ENCODE measurements at regions not wholly inside any gene's neighbourhood (a gene's known extent, or its start where the extent isn't known, plus 50 kb on each side); places are given as distances from the start of the nearest gene placed in this dataset.

- H3K4me3 ChIP-seq (replicated peaks; ENCODE audit: low read depth, low read length): no peak overlapping the region
These were observed 1134.3 kb downstream of the NCAM2 start for GRCh38 chr21:22132358-22133071.

GRCh38 chr21:22136740-22137139 lies 1138.5 kb downstream of the NCAM2 start:
- H3K36me3 ChIP-seq (ENCODE audit: control insufficient read depth, insufficient read depth, low read length): no peaks in the 10 kb centered on the region
- no peak for TF ChIP-seq CTCF (IDR thresholded peaks at IDR 0.05; ENCODE audit: insufficient read depth, low read length, poor library complexity, severe bottlenecking)
- no peak for DNase-seq (ENCODE audit: extremely low read depth, insufficient read length)
- H3K4me3 ChIP-seq (replicated peaks; ENCODE audit: low read depth, low read length): no peak overlapping the region
- no peaks in the 10 kb centered on the region for H3K27me3 ChIP-seq (replicated peaks; ENCODE audit: control insufficient read depth, insufficient read depth, low read length)

More at GRCh38 chr21:22132358-22133071, 1134.3 kb downstream of the NCAM2 start:
- Histone ChIP-seq H3K36me3 (ENCODE audit: control insufficient read depth, insufficient read depth, low read length) (no peaks in the 10 kb centered on the region), H3K27me3 (replicated peaks; ENCODE audit: control insufficient read depth, insufficient read depth, low read length) (no peaks in the 10 kb centered on the region)
- no peak for DNase-seq (ENCODE audit: extremely low read depth, insufficient read length)
- no peak for TF ChIP-seq CTCF (IDR thresholded peaks at IDR 0.05; ENCODE audit: insufficient read depth, low read length, poor library complexity, severe bottlenecking)

GRCh38 chr21:22138297-22139016 lies 1140.2 kb downstream of the NCAM2 start:
- Histone ChIP-seq H3K4me3 (replicated peaks; ENCODE audit: low read depth, low read length) (no peak overlapping the region), H3K27me3 (replicated peaks; ENCODE audit: control insufficient read depth, insufficient read depth, low read length) (no peaks in the 10 kb centered on the region), H3K36me3 (ENCODE audit: control insufficient read depth, insufficient read depth, low read length) (no peaks in the 10 kb centered on the region)
- DNase-seq (ENCODE audit: extremely low read depth, insufficient read length): no peak
- no peak for TF ChIP-seq CTCF (IDR thresholded peaks at IDR 0.05; ENCODE audit: insufficient read depth, low read length, poor library complexity, severe bottlenecking)

- H3K4me3 ChIP-seq (replicated peaks; ENCODE audit: low read depth, low read length): no peak overlapping the region
- no peak for TF ChIP-seq CTCF (IDR thresholded peaks at IDR 0.05; ENCODE audit: insufficient read depth, low read length, poor library complexity, severe bottlenecking)
- no peaks in the 10 kb centered on the region for H3K27me3 ChIP-seq (replicated peaks; ENCODE audit: control insufficient read depth, insufficient read depth, low read length)
- DNase-seq (ENCODE audit: extremely low read depth, insufficient read length): no peak
- no peaks in the 10 kb centered on the region for H3K36me3 ChIP-seq (ENCODE audit: control insufficient read depth, insufficient read depth, low read length)
These were observed 1147.3 kb downstream of the NCAM2 start for GRCh38 chr21:22145545-22145944.

GRCh38 chr21:22154579-22155274 lies 1156.5 kb downstream of the NCAM2 start:
- no peak for DNase-seq (ENCODE audit: extremely low read depth, insufficient read length)
- H3K36me3 ChIP-seq (ENCODE audit: control insufficient read depth, insufficient read depth, low read length): no peaks in the 10 kb centered on the region
- H3K27me3 ChIP-seq (replicated peaks; ENCODE audit: control insufficient read depth, insufficient read depth, low read length): no peaks in the 10 kb centered on the region
- TF ChIP-seq CTCF (IDR thresholded peaks at IDR 0.05; ENCODE audit: insufficient read depth, low read length, poor library complexity, severe bottlenecking): no peak
- H3K4me3 ChIP-seq (replicated peaks; ENCODE audit: low read depth, low read length): no peak overlapping the region
